ENCODE measurements at regions not wholly inside any gene's neighbourhood (a gene's known extent, or its start where the extent isn't known, plus 50 kb on each side); places are given as distances from the start of the nearest gene placed in this dataset.

- ChIA-PET CTCF (ENCODE audit: partially characterized antibody) (interaction anchor here (1.2 kb wide), 1 partner anchor 10 kb away, joined by 3 read pairs; no protein-coding TSS in a partner anchor), POLR2A (ENCODE audit: partially characterized antibody) (no interaction called here)
- Histone ChIP-seq H3K23me2 (ENCODE audit: low read depth, low read length) (no peaks in the 10 kb centered on the region), H3K79me1 (ENCODE audit: low read depth, low read length) (no peaks in the 10 kb centered on the region), H2BK12ac (ENCODE audit: low read depth, low read length) (no peak overlapping the region), H3K4me2 (ENCODE audit: insufficient read depth in 1 of 2, low read depth in 2 of 2, low read length in 2 of 2) (no peak overlapping the region), H3K4me1 (replicated peaks in 1 of 4; ENCODE audit: control insufficient read depth in 3 of 4, insufficient read depth in 4 of 4, low read length in 3 of 4) (no peaks in the 10 kb centered on the region), H2AFZ (ENCODE audit: low read length) (no peak overlapping the region), H3K14ac (ENCODE audit: insufficient read length) (no peak overlapping the region), H3K9ac (replicated peaks in 1 of 4; ENCODE audit: extremely low read depth in 1 of 4, low read depth in 3 of 4, low read length in 3 of 4) (no peak overlapping the region), H3K79me2 (ENCODE audit: control insufficient read depth in 1 of 2, insufficient read depth in 2 of 2, low read length in 2 of 2) (no peaks in the 10 kb centered on the region), H3K4me3 (ENCODE audit: extremely low read depth in 1 of 4, insufficient read depth in 2 of 4, low read depth in 3 of 4, low read length in 4 of 4) (no peak overlapping the region), H3K18ac (ENCODE audit: extremely low read depth, low read length) (no peak overlapping the region), H3K27ac (ENCODE audit: low read depth, low read length) (no peak overlapping the region), H3K36me3 (ENCODE audit: control insufficient read depth in 2 of 4, insufficient read depth in 4 of 4, low read length in 3 of 4) (no peaks in the 10 kb centered on the region), H3K9me3 (ENCODE audit: insufficient read depth in 2 of 2, low read depth in 1 of 2, low read length in 1 of 2) (0 out of 4 replicates have a peak, but pooled peaks cover 3 to 7% of the 10 kb centered on the region in 2 experiments), H4K8ac (ENCODE audit: extremely low read depth, insufficient read depth, low read length) (no peak overlapping the region), H3K4ac (replicated peaks; ENCODE audit: insufficient read length, low read depth, low read length) (no peak overlapping the region), H3K23ac (ENCODE audit: insufficient read length) (no peak overlapping the region), H3K56ac (replicated peaks; ENCODE audit: insufficient read length, low read depth, low read length) (no peak overlapping the region), H2BK15ac (ENCODE audit: low read length) (no peak overlapping the region), H4K20me1 (replicated peaks in 1 of 2; ENCODE audit: control insufficient read depth in 1 of 2, insufficient read depth in 2 of 2, low read length in 2 of 2) (no peaks in the 10 kb centered on the region), H2BK20ac (ENCODE audit: low read length) (no peak overlapping the region), H2BK120ac (replicated peaks; ENCODE audit: low read depth, low read length) (no peak overlapping the region), H4K5ac (ENCODE audit: insufficient read length, low read depth, low read length) (no peak overlapping the region), H4K91ac (replicated peaks; ENCODE audit: insufficient read length, low read length) (no peak overlapping the region), H2AK5ac (ENCODE audit: low read depth, low read length) (no peak overlapping the region), H3K27me3 (replicated peaks in 1 of 4; ENCODE audit: control insufficient read depth in 3 of 4, extremely low read depth in 1 of 4, insufficient read depth in 3 of 4, low read length in 3 of 4) (no peaks in the 10 kb centered on the region), H2BK5ac (ENCODE audit: low read depth, low read length) (no peak overlapping the region)
- DNase-seq (ENCODE audit: low read depth in 1 of 2, low spot score in 2 of 2) (no peak), FAIRE-seq (no peak)
- TF ChIP-seq MAFK (IDR thresholded peaks at IDR 0.05; ENCODE audit: low read depth, low read length) (no peak), ATF3 (IDR thresholded peaks at IDR 0.05; ENCODE audit: insufficient read depth, low read depth, low read length) (no peak), NANOG (IDR thresholded peaks at IDR 0.05; ENCODE audit: insufficient read depth, low read depth, low read length, poor library complexity, severe bottlenecking) (no peak), BRCA1 (IDR thresholded peaks at IDR 0.05; ENCODE audit: low read depth, low read length) (no peak), SRF (IDR thresholded peaks at IDR 0.05; ENCODE audit: low read depth, low read length) (no peak), CHD1 (IDR thresholded peaks at IDR 0.05; ENCODE audit: low read depth, low read length) (no peak), RFX5 (IDR thresholded peaks at IDR 0.05; ENCODE audit: borderline replicate concordance, low read depth, low read length) (no peak), SUZ12 (IDR thresholded peaks at IDR 0.05; ENCODE audit: low read length) (no peak), GABPA (IDR thresholded peaks at IDR 0.05; ENCODE audit: borderline replicate concordance, insufficient read depth, low read length) (no peak), BCL11A (IDR thresholded peaks at IDR 0.05; ENCODE audit: low read depth in 2 of 2, low read length in 2 of 2) (no peak), CTBP2 (IDR thresholded peaks at IDR 0.05; ENCODE audit: borderline replicate concordance, insufficient read depth, insufficient read length, low read length) (no peak), RAD21 (IDR thresholded peaks at IDR 0.05 in 1 of 2, conservative IDR thresholded peaks at IDR 0.05 in 1 of 2; ENCODE audit: low read depth in 2 of 2, low read length in 2 of 2) (no peak)
- WGBS, 2 experiments (ENCODE audit: extremely low coverage in 1 of 2, insufficient coverage in 1 of 2, insufficient read length in 1 of 2, insufficient replicate concordance in 2 of 2, low coverage in 1 of 2, low lambda C conversion rate in 2 of 2, missing lambda C conversion rate in 1 of 2) = 92% methylated on average over 3 of the region's 3 CpGs; no CpG with 5 or more reads in 1 of the 2 experiments
These were observed 263.3 kb downstream of the ICE1 start for GRCh38 chr5:5685737-5686136.

Data from H1 (cell line).